HEK293 (cell line): ENCODE measurements at regions not wholly inside any gene's neighbourhood (a gene's known extent, or its start where the extent isn't known, plus 50 kb on each side); places are given as distances from the start of the nearest gene placed in this dataset.
"Not testable (repeated sequence)": the region's sequence is repeated elsewhere in the genome, so short reads cannot be mapped to it uniquely, and the experiment has no call there.

Experiments
- CTCF ChIA-PET: fragments of 350-600 bp; formaldehyde crosslinking; extraction: SDS; loops from one replicate; lab custom pipeline; 2021; ENCODE audit warnings: antibody characterized with exemption; lab: Yijun Ruan, JAX
- POLR2A ChIA-PET: fragments of 300-600 bp; formaldehyde crosslinking; extraction: SDS; loops from one replicate; lab custom pipeline; 2020; ENCODE audit warnings: antibody characterized with exemption, inconsistent platforms; lab: Yijun Ruan, JAX
- H3K27ac ChIP-seq: fragments of 200-500 bp; sonication (Bioruptor generic); 2 replicates; pipeline ENCODE4 v1.5.1; 2014; ENCODE audit warnings: low read depth, low read length, control low read depth, inconsistent platforms; ENCODE audit errors: extremely low read depth
- H3K36me3 ChIP-seq, 2 experiments: fragments of 200-500 bp in 1 of 2; sonication (Bioruptor generic) in 1 of 2; 1 replicate in 1 of 2; 2 replicates in 1 of 2; pipeline ENCODE4 v1.5.1; 2014 to 2017; ENCODE audit warnings: inconsistent platforms in 2 of 2, low read length in 2 of 2; ENCODE audit not compliant: control insufficient read depth in 2 of 2, insufficient read depth in 1 of 2
- H3K4me1 ChIP-seq: fragments of 200-500 bp; sonication (Bioruptor generic); 2 replicates; pipeline ENCODE4 v1.5.1; 2014; ENCODE audit warnings: mild to moderate bottlenecking, low read length, inconsistent platforms; ENCODE audit not compliant: control insufficient read depth, insufficient read depth
- H3K4me3 ChIP-seq: 2 replicates; pipeline ENCODE4 v1.5.1; 2011; ENCODE audit warnings: low read depth, mild to moderate bottlenecking, control low read depth, low read length, moderate library complexity
- H3K9me3 ChIP-seq: fragments of 200-500 bp; sonication (Bioruptor generic); 2 replicates; pipeline ENCODE4 v1.5.1; 2014; ENCODE audit warnings: low read depth, low read length, inconsistent platforms; ENCODE audit not compliant: control insufficient read depth, insufficient read depth
- GFI1B ChIP-seq: fragments of 450-650 bp; formaldehyde crosslinking; IDR thresholded peaks from 2 replicates; pipeline ENCODE4 v1.5.1; 2016; ENCODE audit warnings: missing biosample characterization, missing genetic modification characterization
- SETDB1 ChIP-seq: IDR thresholded peaks from one replicate; pipeline ENCODE4 v1.6.1; 2017; ENCODE audit warnings: mild to moderate bottlenecking, low read length, moderate library complexity, mixed read lengths; ENCODE audit not compliant: insufficient read length
- ZBTB1 ChIP-seq: fragments of 450-650 bp; formaldehyde crosslinking; IDR thresholded peaks from 2 replicates; pipeline ENCODE4 v1.5.1; 2016; ENCODE audit warnings: missing biosample characterization, missing genetic modification characterization
- ZNF140 ChIP-seq: fragments of 450-650 bp; formaldehyde crosslinking; IDR thresholded peaks from 2 replicates; pipeline ENCODE4 v1.5.1; 2016; ENCODE audit warnings: missing biosample characterization, missing genetic modification characterization
- ZNF169 ChIP-seq: fragments of 450-650 bp; formaldehyde crosslinking; IDR thresholded peaks from 2 replicates; pipeline ENCODE4 v1.5.1; 2016; ENCODE audit warnings: missing biosample characterization, missing genetic modification characterization
- ZNF214 ChIP-seq: fragments of 450-650 bp; formaldehyde crosslinking; IDR thresholded peaks from 2 replicates; pipeline ENCODE4 v1.5.1; 2017; ENCODE audit warnings: missing biosample characterization, mild to moderate bottlenecking, missing genetic modification characterization, borderline replicate concordance
- ZNF350 ChIP-seq: fragments of 450-650 bp; formaldehyde crosslinking; IDR thresholded peaks from 2 replicates; pipeline ENCODE4 v1.5.0; 2017; ENCODE audit warnings: missing biosample characterization, mild to moderate bottlenecking, missing genetic modification characterization
- ZNF416 ChIP-seq: fragments of 450-650 bp; formaldehyde crosslinking; IDR thresholded peaks from 2 replicates; pipeline ENCODE4 v1.5.1; 2016; ENCODE audit warnings: missing biosample characterization, missing genetic modification characterization
- ZNF544 ChIP-seq: fragments of 450-650 bp; formaldehyde crosslinking; IDR thresholded peaks from 2 replicates; pipeline ENCODE4 v1.5.0; 2017; ENCODE audit warnings: missing biosample characterization, missing genetic modification characterization
- ZNF548 ChIP-seq: fragments of 450-650 bp; formaldehyde crosslinking; IDR thresholded peaks from 2 replicates; pipeline ENCODE4 v1.5.1; 2016; ENCODE audit warnings: missing biosample characterization, missing genetic modification characterization
- ZNF626 ChIP-seq: fragments of 450-650 bp; sonication (Bioruptor Pico); formaldehyde crosslinking; IDR thresholded peaks from 2 replicates; pipeline ENCODE4 v1.5.1; 2018; ENCODE audit warnings: missing biosample characterization, missing genetic modification characterization, inconsistent platforms
- ZNF664 ChIP-seq: fragments of 450-650 bp; formaldehyde crosslinking; IDR thresholded peaks from 2 replicates; pipeline ENCODE4 v1.5.1; 2016; ENCODE audit warnings: missing biosample characterization, missing genetic modification characterization
- TF ChIP-seq, protein P1 (sequence below): IDR thresholded peaks from 2 replicates; pipeline ENCODE4 v1.6.1; 2011; ENCODE audit warnings: mild to moderate bottlenecking, low read depth, low read length, borderline replicate concordance
- TF ChIP-seq, protein P2 (sequence below): fragments of 450-650 bp; formaldehyde crosslinking; IDR thresholded peaks from 2 replicates; pipeline ENCODE4 v1.5.1; 2016; ENCODE audit warnings: missing biosample characterization, missing genetic modification characterization, borderline replicate concordance
- TF ChIP-seq, protein P3 (sequence below): fragments of 450-650 bp; IDR thresholded peaks from 2 replicates; pipeline ENCODE4 v1.5.1; 2018; ENCODE audit warnings: missing biosample characterization, missing genetic modification characterization
- TF ChIP-seq, protein P4 (sequence below): fragments of 450-650 bp; formaldehyde crosslinking; IDR thresholded peaks from 2 replicates; pipeline ENCODE4 v1.5.1; 2016; ENCODE audit warnings: missing biosample characterization, missing genetic modification characterization
- TF ChIP-seq, protein P5 (sequence below): fragments of 450-650 bp; formaldehyde crosslinking; conservative IDR thresholded peaks from 2 replicates; pipeline ENCODE4 v1.5.1; 2016; ENCODE audit warnings: low read depth, missing biosample characterization, missing genetic modification characterization
- TF ChIP-seq, protein P6 (sequence below): fragments of 450-650 bp; formaldehyde crosslinking; IDR thresholded peaks from 2 replicates; pipeline ENCODE4 v1.5.1; 2016; ENCODE audit warnings: missing biosample characterization, missing genetic modification characterization

DNA sequence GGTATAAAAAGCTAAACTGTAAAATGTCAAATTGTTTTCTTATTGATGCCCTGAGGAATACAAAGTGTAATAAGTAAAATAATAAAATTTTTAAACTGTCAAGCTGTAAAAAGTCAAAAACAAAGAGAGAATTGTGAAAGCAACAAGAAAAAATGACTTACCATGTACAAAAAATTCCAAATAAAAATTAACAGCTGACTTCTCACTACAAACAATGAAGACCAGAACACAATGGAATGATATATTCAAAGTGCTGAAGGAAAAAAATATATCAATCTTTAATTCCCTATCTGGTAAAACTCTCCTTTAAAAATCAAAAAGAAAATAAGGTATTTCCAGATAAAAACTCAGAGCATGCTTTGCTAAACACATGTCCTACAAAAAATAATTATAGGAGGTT lies 883.5 kb downstream of the IGSF11 start:
- ChIA-PET CTCF (interaction anchor here (0.7 kb wide), 1 partner anchor 1366 kb away, joined by 7 read pairs; no protein-coding TSS in a partner anchor), POLR2A (no interaction called here)
- TF ChIP-seq SETDB1, result peak; percentile 14
- TF ChIP-seq ZNF140, result no peak
- Histone ChIP-seq H3K36me3 (no peaks in the 10 kb centered on the region), H3K9me3 (no peaks in the 10 kb centered on the region), H3K27ac (no peak overlapping the region), H3K4me1 (no peaks in the 10 kb centered on the region), H3K4me3 (no peak overlapping the region)

DNA sequence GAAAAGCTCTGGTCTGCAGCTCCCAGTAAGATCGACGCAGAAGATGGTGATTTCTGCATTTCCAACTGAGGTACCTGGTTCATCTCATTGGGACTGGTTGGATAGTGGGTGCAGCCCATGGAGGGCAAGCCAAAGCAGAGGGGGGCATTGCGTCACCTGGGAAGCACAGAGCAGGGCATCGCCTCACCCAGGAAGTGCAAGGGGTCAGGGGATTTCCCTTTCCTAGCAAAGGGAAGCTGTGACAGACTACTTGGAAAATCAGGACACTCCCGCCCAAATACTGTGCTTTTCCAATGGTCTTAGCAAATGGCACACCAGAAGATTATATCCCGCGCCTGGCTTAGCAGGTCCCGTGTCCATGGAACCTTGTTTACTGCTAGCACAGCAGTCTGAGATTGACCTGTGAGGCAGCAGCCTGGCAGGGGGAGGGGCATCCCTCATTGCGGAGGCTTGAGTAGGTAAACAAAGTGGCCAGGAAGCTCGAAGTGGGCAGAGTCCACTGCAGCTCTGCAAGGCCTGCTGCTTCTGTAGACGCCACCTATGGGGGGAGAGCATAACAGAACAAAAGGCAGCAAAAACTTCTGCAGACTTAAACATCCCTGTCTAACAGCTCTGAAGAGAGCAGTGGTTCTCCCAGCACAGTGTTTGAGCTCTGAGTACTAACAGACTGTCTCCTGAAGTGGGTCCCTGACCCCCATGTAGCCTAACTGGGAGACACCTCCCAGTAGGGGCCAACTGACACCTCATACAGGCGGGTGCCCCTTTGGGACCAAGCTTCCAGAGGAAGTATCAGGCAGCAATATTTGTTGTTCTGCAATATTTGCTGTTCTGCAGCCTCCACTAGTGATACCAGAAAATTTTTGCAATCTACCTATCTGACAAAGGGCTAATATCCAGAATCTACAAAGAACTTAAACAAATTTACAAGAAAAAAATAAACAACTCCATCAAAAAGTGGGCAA lies 871.7 kb downstream of the IGSF11 start:
- H3K9me3 ChIP-seq, H3K27ac ChIP-seq, POLR2A ChIA-PET, H3K36me3 ChIP-seq, H3K4me3 ChIP-seq, H3K4me1 ChIP-seq, CTCF ChIA-PET: not testable (repeated sequence)

DNA sequence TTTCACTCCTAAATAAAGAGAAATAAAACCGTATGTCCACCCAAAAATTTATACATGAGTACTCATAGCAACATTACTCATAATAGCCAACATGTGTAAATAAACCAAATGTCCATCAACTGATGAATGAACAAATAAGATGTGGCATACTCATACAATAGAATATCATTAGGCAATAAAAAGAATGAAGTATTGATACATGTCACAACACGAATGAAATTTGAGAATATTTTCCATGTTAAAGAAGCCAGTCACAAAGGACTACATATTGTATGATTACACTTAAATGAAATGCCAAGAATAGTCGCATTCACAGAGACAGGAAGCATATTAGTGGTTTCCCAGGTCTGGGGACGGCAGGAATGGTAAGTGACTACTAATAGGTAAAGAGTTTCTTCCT lies 869.2 kb downstream of the IGSF11 start:
- Histone ChIP-seq H3K4me3 (no peak overlapping the region), H3K4me1 (no peaks in the 10 kb centered on the region), H3K27ac (no peak overlapping the region), H3K36me3 (no peaks in the 10 kb centered on the region), H3K9me3 (no peaks in the 10 kb centered on the region)
- CTCF ChIA-PET, result no interaction called here
- POLR2A ChIA-PET, result no interaction called here
- no peak for TF ChIP-seq ZNF416 (tag by site-specific recombination)
- TF ChIP-seq ZNF626 (tag by site-specific recombination), result no peak
- no peak for TF ChIP-seq ZNF350
- no peak for TF ChIP-seq ZNF214 (tag by site-specific recombination)
- TF ChIP-seq, protein P1, sequence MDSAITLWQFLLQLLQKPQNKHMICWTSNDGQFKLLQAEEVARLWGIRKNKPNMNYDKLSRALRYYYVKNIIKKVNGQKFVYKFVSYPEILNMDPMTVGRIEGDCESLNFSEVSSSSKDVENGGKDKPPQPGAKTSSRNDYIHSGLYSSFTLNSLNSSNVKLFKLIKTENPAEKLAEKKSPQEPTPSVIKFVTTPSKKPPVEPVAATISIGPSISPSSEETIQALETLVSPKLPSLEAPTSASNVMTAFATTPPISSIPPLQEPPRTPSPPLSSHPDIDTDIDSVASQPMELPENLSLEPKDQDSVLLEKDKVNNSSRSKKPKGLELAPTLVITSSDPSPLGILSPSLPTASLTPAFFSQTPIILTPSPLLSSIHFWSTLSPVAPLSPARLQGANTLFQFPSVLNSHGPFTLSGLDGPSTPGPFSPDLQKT, result no peak
- TF ChIP-seq, protein P2, sequence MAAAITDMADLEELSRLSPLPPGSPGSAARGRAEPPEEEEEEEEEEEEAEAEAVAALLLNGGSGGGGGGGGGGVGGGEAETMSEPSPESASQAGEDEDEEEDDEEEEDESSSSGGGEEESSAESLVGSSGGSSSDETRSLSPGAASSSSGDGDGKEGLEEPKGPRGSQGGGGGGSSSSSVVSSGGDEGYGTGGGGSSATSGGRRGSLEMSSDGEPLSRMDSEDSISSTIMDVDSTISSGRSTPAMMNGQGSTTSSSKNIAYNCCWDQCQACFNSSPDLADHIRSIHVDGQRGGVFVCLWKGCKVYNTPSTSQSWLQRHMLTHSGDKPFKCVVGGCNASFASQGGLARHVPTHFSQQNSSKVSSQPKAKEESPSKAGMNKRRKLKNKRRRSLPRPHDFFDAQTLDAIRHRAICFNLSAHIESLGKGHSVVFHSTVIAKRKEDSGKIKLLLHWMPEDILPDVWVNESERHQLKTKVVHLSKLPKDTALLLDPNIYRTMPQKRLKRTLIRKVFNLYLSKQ (tag by site-specific recombination), result no peak
- TF ChIP-seq ZNF140, result no peak
- no peak for TF ChIP-seq ZNF548
- TF ChIP-seq, protein P3, sequence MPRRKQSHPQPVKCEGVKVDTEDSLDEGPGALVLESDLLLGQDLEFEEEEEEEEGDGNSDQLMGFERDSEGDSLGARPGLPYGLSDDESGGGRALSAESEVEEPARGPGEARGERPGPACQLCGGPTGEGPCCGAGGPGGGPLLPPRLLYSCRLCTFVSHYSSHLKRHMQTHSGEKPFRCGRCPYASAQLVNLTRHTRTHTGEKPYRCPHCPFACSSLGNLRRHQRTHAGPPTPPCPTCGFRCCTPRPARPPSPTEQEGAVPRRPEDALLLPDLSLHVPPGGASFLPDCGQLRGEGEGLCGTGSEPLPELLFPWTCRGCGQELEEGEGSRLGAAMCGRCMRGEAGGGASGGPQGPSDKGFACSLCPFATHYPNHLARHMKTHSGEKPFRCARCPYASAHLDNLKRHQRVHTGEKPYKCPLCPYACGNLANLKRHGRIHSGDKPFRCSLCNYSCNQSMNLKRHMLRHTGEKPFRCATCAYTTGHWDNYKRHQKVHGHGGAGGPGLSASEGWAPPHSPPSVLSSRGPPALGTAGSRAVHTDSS, result no peak
- TF ChIP-seq, protein P4, sequence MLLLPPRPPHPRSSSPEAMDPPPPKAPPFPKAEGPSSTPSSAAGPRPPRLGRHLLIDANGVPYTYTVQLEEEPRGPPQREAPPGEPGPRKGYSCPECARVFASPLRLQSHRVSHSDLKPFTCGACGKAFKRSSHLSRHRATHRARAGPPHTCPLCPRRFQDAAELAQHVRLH (tag by site-specific recombination), result no peak
- no peak for TF ChIP-seq ZBTB1
- TF ChIP-seq GFI1B (tag by site-specific recombination), result no peak
- no peak for TF ChIP-seq ZNF664 (tag by site-specific recombination)
- no peak for TF ChIP-seq ZNF169 (tag by site-specific recombination)
- TF ChIP-seq, protein P5, sequence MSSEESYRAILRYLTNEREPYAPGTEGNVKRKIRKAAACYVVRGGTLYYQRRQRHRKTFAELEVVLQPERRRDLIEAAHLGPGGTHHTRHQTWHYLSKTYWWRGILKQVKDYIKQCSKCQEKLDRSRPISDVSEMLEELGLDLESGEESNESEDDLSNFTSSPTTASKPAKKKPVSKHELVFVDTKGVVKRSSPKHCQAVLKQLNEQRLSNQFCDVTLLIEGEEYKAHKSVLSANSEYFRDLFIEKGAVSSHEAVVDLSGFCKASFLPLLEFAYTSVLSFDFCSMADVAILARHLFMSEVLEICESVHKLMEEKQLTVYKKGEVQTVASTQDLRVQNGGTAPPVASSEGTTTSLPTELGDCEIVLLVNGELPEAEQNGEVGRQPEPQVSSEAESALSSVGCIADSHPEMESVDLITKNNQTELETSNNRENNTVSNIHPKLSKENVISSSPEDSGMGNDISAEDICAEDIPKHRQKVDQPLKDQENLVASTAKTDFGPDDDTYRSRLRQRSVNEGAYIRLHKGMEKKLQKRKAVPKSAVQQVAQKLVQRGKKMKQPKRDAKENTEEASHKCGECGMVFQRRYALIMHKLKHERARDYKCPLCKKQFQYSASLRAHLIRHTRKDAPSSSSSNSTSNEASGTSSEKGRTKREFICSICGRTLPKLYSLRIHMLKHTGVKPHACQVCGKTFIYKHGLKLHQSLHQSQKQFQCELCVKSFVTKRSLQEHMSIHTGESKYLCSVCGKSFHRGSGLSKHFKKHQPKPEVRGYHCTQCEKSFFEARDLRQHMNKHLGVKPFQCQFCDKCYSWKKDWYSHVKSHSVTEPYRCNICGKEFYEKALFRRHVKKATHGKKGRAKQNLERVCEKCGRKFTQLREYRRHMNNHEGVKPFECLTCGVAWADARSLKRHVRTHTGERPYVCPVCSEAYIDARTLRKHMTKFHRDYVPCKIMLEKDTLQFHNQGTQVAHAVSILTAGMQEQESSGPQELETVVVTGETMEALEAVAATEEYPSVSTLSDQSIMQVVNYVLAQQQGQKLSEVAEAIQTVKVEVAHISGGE (tag by site-specific recombination), result no peak
- TF ChIP-seq, protein P6, sequence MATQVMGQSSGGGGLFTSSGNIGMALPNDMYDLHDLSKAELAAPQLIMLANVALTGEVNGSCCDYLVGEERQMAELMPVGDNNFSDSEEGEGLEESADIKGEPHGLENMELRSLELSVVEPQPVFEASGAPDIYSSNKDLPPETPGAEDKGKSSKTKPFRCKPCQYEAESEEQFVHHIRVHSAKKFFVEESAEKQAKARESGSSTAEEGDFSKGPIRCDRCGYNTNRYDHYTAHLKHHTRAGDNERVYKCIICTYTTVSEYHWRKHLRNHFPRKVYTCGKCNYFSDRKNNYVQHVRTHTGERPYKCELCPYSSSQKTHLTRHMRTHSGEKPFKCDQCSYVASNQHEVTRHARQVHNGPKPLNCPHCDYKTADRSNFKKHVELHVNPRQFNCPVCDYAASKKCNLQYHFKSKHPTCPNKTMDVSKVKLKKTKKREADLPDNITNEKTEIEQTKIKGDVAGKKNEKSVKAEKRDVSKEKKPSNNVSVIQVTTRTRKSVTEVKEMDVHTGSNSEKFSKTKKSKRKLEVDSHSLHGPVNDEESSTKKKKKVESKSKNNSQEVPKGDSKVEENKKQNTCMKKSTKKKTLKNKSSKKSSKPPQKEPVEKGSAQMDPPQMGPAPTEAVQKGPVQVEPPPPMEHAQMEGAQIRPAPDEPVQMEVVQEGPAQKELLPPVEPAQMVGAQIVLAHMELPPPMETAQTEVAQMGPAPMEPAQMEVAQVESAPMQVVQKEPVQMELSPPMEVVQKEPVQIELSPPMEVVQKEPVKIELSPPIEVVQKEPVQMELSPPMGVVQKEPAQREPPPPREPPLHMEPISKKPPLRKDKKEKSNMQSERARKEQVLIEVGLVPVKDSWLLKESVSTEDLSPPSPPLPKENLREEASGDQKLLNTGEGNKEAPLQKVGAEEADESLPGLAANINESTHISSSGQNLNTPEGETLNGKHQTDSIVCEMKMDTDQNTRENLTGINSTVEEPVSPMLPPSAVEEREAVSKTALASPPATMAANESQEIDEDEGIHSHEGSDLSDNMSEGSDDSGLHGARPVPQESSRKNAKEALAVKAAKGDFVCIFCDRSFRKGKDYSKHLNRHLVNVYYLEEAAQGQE, result no peak
- TF ChIP-seq ZNF544 (tag by site-specific recombination), result no peak
